ENCODE measurements at regions not wholly inside any gene's neighbourhood (a gene's known extent, or its start where the extent isn't known, plus 50 kb on each side); places are given as distances from the start of the nearest gene placed in this dataset.

DNA sequence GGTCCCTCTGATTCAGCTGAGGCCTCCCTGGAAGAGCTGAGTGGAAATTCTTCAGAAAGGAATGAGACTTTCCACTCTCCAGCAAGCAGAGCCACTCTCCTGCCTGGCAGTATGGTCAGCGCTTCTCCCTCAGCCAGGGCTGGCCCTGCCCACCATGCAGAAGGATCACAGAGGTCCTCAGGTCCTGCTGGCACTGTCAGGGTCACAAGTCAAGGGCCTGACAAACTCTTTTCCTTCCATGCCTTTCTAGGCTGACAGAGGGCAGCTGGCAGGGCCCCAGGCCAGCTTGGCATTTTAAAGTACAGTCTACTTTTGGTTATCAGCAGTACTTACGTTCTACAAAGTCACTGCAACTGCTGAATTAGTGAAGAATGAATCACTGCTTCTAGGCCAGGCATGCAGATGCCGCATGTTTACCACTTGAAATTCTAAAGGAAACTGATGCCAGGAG is 119.3 kb upstream of the FRMD4A start:
- H3K4me1 Mint-ChIP-seq (ENCODE audit: low read depth), result peaks cover 36% of the 10 kb centered on the region
- no peak for DNase-seq (ENCODE audit: low spot score)
- peak overlapping the region; percentile 18 for H3K4me3 Mint-ChIP-seq (ENCODE audit: unreplicated experiment)
- H3K27ac Mint-ChIP-seq (ENCODE audit: unreplicated experiment), result peak overlapping the region; percentile 89
- H3K27me3 Mint-ChIP-seq (ENCODE audit: low read depth), result no peaks in the 10 kb centered on the region
- H3K36me3 Mint-ChIP-seq (ENCODE audit: low read depth), result peaks cover 2% of the 10 kb centered on the region
- TF ChIP-seq, protein P1, sequence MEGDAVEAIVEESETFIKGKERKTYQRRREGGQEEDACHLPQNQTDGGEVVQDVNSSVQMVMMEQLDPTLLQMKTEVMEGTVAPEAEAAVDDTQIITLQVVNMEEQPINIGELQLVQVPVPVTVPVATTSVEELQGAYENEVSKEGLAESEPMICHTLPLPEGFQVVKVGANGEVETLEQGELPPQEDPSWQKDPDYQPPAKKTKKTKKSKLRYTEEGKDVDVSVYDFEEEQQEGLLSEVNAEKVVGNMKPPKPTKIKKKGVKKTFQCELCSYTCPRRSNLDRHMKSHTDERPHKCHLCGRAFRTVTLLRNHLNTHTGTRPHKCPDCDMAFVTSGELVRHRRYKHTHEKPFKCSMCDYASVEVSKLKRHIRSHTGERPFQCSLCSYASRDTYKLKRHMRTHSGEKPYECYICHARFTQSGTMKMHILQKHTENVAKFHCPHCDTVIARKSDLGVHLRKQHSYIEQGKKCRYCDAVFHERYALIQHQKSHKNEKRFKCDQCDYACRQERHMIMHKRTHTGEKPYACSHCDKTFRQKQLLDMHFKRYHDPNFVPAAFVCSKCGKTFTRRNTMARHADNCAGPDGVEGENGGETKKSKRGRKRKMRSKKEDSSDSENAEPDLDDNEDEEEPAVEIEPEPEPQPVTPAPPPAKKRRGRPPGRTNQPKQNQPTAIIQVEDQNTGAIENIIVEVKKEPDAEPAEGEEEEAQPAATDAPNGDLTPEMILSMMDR (IDR thresholded peaks at IDR 0.05), result no peak
- peaks cover 5% of the 10 kb centered on the region for H3K9me3 Mint-ChIP-seq (ENCODE audit: low read depth)

DNA sequence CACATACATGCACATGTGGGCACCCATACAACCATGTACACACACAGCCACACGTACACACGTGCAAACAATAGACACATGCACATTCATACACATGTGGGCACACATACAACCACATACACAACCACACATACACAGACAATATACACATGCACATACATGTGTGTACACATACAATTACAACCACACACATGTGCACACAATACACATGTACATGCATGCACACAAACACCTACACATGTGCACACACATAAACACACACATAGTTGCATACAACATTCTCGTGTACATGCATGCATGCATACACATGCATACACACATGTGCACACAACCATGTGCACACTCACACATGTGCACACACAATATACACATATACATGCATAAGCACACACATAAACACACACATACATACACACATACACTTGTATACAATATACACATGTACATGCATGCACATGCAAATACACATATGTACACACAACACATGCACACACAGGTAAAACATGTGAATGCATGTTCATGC is 118.6 kb upstream of the FRMD4A start:
- Mint-ChIP-seq H3K4me1 (ENCODE audit: low read depth) (peaks cover 40% of the 10 kb centered on the region), H3K27me3 (ENCODE audit: low read depth) (no peaks in the 10 kb centered on the region), H3K36me3 (ENCODE audit: low read depth) (peaks cover 2% of the 10 kb centered on the region), H3K9me3 (ENCODE audit: low read depth) (peaks cover 5% of the 10 kb centered on the region), H3K27ac (ENCODE audit: unreplicated experiment) (peak overlapping the region; percentile 89), H3K4me3 (ENCODE audit: unreplicated experiment) (no peak overlapping the region)
- DNase-seq (ENCODE audit: low spot score), result no peak
- TF ChIP-seq, protein P1 (IDR thresholded peaks at IDR 0.05), result no peak

DNA sequence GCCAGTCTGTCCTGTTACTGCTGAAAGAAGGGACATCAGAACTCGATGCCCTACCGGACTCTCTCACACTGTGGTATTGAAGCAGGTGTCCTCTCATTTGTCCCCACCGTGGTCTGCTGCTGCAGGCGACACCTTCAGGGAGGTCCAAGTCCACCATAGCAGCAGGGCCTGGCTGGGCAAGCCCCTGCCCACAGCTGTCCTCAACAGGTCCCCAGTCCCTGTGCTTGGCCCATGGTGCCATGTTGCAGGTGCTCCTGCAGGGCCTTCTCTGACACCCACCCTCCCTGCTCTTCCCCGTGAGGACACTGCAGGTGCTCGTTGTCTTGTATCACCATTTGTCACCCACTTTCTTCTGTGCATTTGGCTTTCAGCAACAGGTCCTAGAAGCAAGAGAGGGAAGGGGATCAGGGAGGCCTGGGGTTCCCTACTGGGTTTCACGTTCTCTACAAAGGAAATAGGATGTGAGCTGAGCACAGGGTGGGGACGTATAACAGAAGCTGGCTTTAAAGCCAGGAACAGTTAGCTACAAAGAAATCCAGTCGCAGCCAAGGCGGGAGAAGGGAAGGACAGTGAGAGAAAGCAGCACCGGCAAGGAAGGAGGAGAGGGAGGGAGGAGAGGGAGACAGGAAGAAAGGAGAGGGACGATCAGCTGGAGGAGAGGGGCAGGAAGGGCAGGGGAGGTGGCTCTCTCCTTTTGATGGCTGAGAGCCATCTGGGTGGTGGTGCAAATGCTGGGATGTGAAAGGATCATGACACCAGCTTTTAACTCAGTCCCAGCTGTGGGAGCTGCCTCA is 117.7 kb upstream of the FRMD4A start:
- DNase-seq (ENCODE audit: low spot score), result no peak
- Mint-ChIP-seq H3K4me1 (ENCODE audit: low read depth) (peaks cover 40% of the 10 kb centered on the region), H3K27me3 (ENCODE audit: low read depth) (no peaks in the 10 kb centered on the region), H3K9me3 (ENCODE audit: low read depth) (peaks cover 5% of the 10 kb centered on the region), H3K27ac (ENCODE audit: unreplicated experiment) (no peak overlapping the region), H3K4me3 (ENCODE audit: unreplicated experiment) (no peak overlapping the region), H3K36me3 (ENCODE audit: low read depth) (peaks cover 2% of the 10 kb centered on the region)
- TF ChIP-seq, protein P1 (IDR thresholded peaks at IDR 0.05), result no peak

DNA sequence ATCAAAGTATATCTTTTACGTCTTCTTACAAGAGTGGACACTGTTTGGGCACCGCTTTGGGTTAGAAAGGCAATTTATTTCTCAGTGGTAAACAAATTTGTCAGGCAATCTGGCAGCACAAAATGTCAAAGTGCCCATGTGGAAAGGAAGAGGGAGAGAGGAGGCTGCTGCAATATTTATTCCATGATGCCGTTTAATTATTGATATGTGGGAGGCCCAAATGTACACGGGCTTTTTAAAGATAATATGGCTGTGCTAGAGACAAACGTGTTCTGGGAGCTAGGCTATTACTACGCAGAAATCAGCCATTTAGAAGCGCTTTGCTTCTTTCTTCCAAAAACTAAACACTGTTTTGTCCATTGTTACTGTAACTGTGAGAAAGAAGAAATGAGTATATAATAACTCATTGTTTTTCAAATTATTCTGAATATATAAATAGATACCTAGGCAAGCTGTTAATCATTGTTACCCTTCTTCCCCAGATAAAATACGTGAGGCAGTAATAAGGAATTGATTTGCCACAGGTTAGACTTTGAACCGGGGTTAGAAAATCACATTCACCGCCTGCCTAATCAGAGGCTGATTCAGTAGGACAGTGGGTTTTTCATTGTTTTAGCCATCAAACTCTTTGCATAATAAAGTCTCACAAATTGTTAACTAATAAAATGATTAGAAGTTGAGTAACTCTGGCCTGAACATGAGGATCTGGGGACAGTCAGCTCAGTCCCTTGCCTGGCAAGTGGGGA is 116.5 kb upstream of the FRMD4A start:
- Mint-ChIP-seq H3K4me1 (ENCODE audit: low read depth) (peaks cover 40% of the 10 kb centered on the region), H3K27me3 (ENCODE audit: low read depth) (no peaks in the 10 kb centered on the region), H3K4me3 (ENCODE audit: unreplicated experiment) (no peak overlapping the region), H3K9me3 (ENCODE audit: low read depth) (peaks cover 5% of the 10 kb centered on the region), H3K27ac (ENCODE audit: unreplicated experiment) (no peak overlapping the region), H3K36me3 (ENCODE audit: low read depth) (peaks cover 2% of the 10 kb centered on the region)
- DNase-seq (ENCODE audit: low spot score), result no peak
- TF ChIP-seq, protein P1 (IDR thresholded peaks at IDR 0.05), result no peak

Data from chondrocyte (in vitro differentiated cells).